Astrocyte of the cerebellum (primary cell): ENCODE measurements at regions not wholly inside any gene's neighbourhood (a gene's known extent, or its start where the extent isn't known, plus 50 kb on each side); places are given as distances from the start of the nearest gene placed in this dataset.
"Not testable (repeated sequence)": the region's sequence is repeated elsewhere in the genome, so short reads cannot be mapped to it uniquely, and the experiment has no call there.

Experiments used
- DNase-seq: peaks from one replicate; pipeline ENCODE4 v3.0.0-alpha.2; 2011; ENCODE audit warnings: low read depth
- H3K4me3 ChIP-seq: 2 replicates; pipeline ENCODE4 v1.5.1; 2011; ENCODE audit warnings: mild to moderate bottlenecking, low read depth, low read length, moderate library complexity
- CTCF ChIP-seq: IDR thresholded peaks from 2 replicates; pipeline ENCODE4 v1.5.1; 2012; ENCODE audit warnings: low read length, low read depth, moderate library complexity, mild to moderate bottlenecking; ENCODE audit errors: missing control alignments
- in situ Hi-C: cut with HindIII; loops from 2 replicates; pipeline ENCODE4 v1.10.0; 2017; ENCODE audit warnings: low sequenced_read_pairs

GRCh38 chr3:181932039-181932438 is 220.3 kb downstream of the SOX2 start:
- no peak for TF ChIP-seq CTCF
- no peak overlapping the region for H3K4me3 ChIP-seq
- in situ Hi-C loops = loop anchor here (5.0 kb wide), 1 partner anchor 95 kb away; no protein-coding TSS in a partner anchor
- DNase-seq = no peak

GRCh38 chr3:181933052-181933618 is 221.4 kb downstream of the SOX2 start:
- no peak for DNase-seq
- in situ Hi-C loops = loop anchor here (5.0 kb wide), 1 partner anchor 96 kb away; no protein-coding TSS in a partner anchor
- TF ChIP-seq CTCF = no peak
- no peak overlapping the region for H3K4me3 ChIP-seq

- no peak overlapping the region for H3K4me3 ChIP-seq
- DNase-seq = no peak
- TF ChIP-seq CTCF = no peak
- in situ Hi-C loops = no loop called here
Measured at GRCh38 chr3:181935915-181936314, 224.2 kb downstream of the SOX2 start.

- no peak for TF ChIP-seq CTCF
- in situ Hi-C loops = no loop called here
- H3K4me3 ChIP-seq = no peak overlapping the region
- DNase-seq = no peak
Measured at GRCh38 chr3:181936774-181937173, 225.0 kb downstream of the SOX2 start.

GRCh38 chr3:181938580-181938979 is 226.9 kb downstream of the SOX2 start:
- H3K4me3 ChIP-seq, DNase-seq, in situ Hi-C loops: not testable (repeated sequence)

- in situ Hi-C loops = no loop called here
- H3K4me3 ChIP-seq = no peak overlapping the region
- no peak for TF ChIP-seq CTCF
- no peak for DNase-seq
Measured at GRCh38 chr3:181940703-181941102, 229.0 kb downstream of the SOX2 start.

- TF ChIP-seq CTCF = no peak
- in situ Hi-C loops = no loop called here
- DNase-seq = no peak
- no peak overlapping the region for H3K4me3 ChIP-seq
Measured at GRCh38 chr3:181941250-181941649, 229.5 kb downstream of the SOX2 start.
